SK-N-SH (cell line): ENCODE measurements at regions not wholly inside any gene's neighbourhood (a gene's known extent, or its start where the extent isn't known, plus 50 kb on each side); places are given as distances from the start of the nearest gene placed in this dataset.

ENCODE experiments used
- CTCF ChIA-PET: fragments of 300-600, 350-600 bp; formaldehyde crosslinking; extraction: SDS; loops from one replicate; lab custom pipeline; 2021; lab: Yijun Ruan, JAX
- POLR2A ChIA-PET: fragments of 350-600 bp; sonication (Branson Sonifier 250); formaldehyde crosslinking; extraction: SDS; loops from one replicate; lab custom pipeline; 2020; ENCODE audit warnings: antibody characterized with exemption, inconsistent platforms; lab: Yijun Ruan, JAX
- DNase-seq: peaks from one replicate; pipeline ENCODE4 v3.0.0; 2012
- H2AFZ ChIP-seq: fragments of 200-600 bp; sonication (generic); 2 replicates; pipeline ENCODE4 v1.8.1; 2016; ENCODE audit warnings: antibody characterized with exemption, mild to moderate bottlenecking, low read depth
- H3F3A ChIP-seq: fragments of 200-600 bp; sonication (generic); replicated peaks from 2 replicates; pipeline ENCODE3; 2016; ENCODE audit warnings: antibody characterized with exemption, mild to moderate bottlenecking; ENCODE audit not compliant: insufficient read depth
- H3K27ac ChIP-seq, 2 experiments: fragments of 200-500 bp in 1 of 2; fragments of 200-600 bp in 1 of 2; sonication (Bioruptor generic) in 1 of 2; sonication (generic), shearing (Covaris generic) in 1 of 2; 2 replicates each; pipeline versions ENCODE4 v1.5.1 to v1.6.1; 2014 to 2016; ENCODE audit warnings: low read depth in 2 of 2, inconsistent platforms in 1 of 2, low read length in 1 of 2, mild to moderate bottlenecking in 1 of 2, mixed read lengths in 1 of 2
- H3K27me3 ChIP-seq: fragments of 200-600 bp; sonication (generic), shearing (Covaris generic); 2 replicates; pipeline ENCODE4 v1.6.1; 2016; ENCODE audit warnings: mixed run types; ENCODE audit not compliant: insufficient read depth
- H3K36me3 ChIP-seq, 2 experiments: fragments of 200-500 bp in 1 of 2; fragments of 200-600 bp in 1 of 2; sonication (Bioruptor generic) in 1 of 2; sonication (generic) in 1 of 2; replicated peaks in 1 of 2; 2 replicates each; pipeline versions ENCODE3 to v1.5.1; 2014 to 2016; ENCODE audit warnings: low read length in 1 of 2, mild to moderate bottlenecking in 1 of 2; ENCODE audit not compliant: insufficient read depth in 2 of 2, control insufficient read depth in 1 of 2
- H3K4me1 ChIP-seq, 2 experiments: fragments of 200-500 bp in 1 of 2; fragments of 200-600 bp in 1 of 2; sonication (Bioruptor generic) in 1 of 2; sonication (generic), shearing (Covaris generic) in 1 of 2; 2 replicates each; pipeline versions ENCODE4 v1.5.1 to v1.6.1; 2014 to 2016; ENCODE audit warnings: low read depth in 1 of 2, low read length in 1 of 2, mixed run types in 1 of 2; ENCODE audit not compliant: insufficient read depth in 2 of 2, control insufficient read depth in 1 of 2
- H3K4me2 ChIP-seq: fragments of 200-600 bp; sonication (generic), shearing (Covaris generic); 2 replicates; pipeline ENCODE4 v1.6.1; 2017; ENCODE audit warnings: mixed run types
- H3K4me3 ChIP-seq, 2 experiments: fragments of 200-500 bp in 1 of 2; fragments of 200-600 bp in 1 of 2; sonication (Bioruptor generic) in 1 of 2; sonication (generic), shearing (Covaris generic) in 1 of 2; 2 replicates each; pipeline versions ENCODE4 v1.5.1 to v1.8.1; 2014 to 2016; ENCODE audit warnings: low read depth in 2 of 2, inconsistent platforms in 1 of 2, low read length in 1 of 2, mild to moderate bottlenecking in 1 of 2, mixed read lengths in 1 of 2, moderate library complexity in 1 of 2
- H3K79me2 ChIP-seq: fragments of 200-600 bp; sonication (generic); 2 replicates; pipeline ENCODE4 v1.8.1; 2017; ENCODE audit warnings: mild to moderate bottlenecking; ENCODE audit not compliant: insufficient read depth
- H3K9ac ChIP-seq: fragments of 200-600 bp; sonication (generic); 2 replicates; pipeline ENCODE4 v1.6.1; 2017; ENCODE audit warnings: mixed run types
- H3K9me2 ChIP-seq: fragments of 200-600 bp; sonication (generic); 2 replicates; pipeline ENCODE4 v1.6.1; 2017; ENCODE audit warnings: mixed run types
- H3K9me3 ChIP-seq: fragments of 200-600 bp; sonication (generic); 2 replicates; pipeline ENCODE4 v1.6.1; 2017; ENCODE audit warnings: mixed run types, mild to moderate bottlenecking, moderate library complexity
- H4K20me1 ChIP-seq: fragments of 200-600 bp; sonication (generic); 2 replicates; pipeline ENCODE4 v1.6.1; 2017; ENCODE audit warnings: mild to moderate bottlenecking, mixed run types; ENCODE audit not compliant: insufficient read depth
- ELF1 ChIP-seq: IDR thresholded peaks from 2 replicates; pipeline ENCODE4 v1.4.0; 2012
- EP300 ChIP-seq, 2 experiments: IDR thresholded peaks; 2 replicates each; pipeline versions ENCODE4 v1.4.0 to v1.6.1; 2012; ENCODE audit warnings: borderline replicate concordance in 1 of 2, low read depth in 1 of 2, low read length in 1 of 2
- FOSL2 ChIP-seq: IDR thresholded peaks from 2 replicates; pipeline ENCODE4 v1.4.0; 2012; ENCODE audit warnings: low read depth, mild to moderate bottlenecking, moderate library complexity, borderline replicate concordance
- FOXJ3 ChIP-seq: sonication (generic); formaldehyde crosslinking; IDR thresholded peaks from 2 replicates; pipeline ENCODE4 v1.5.1; 2020; ENCODE audit warnings: mild to moderate bottlenecking, missing genetic modification reagents
- GATA2 ChIP-seq: sonication (generic); formaldehyde crosslinking; IDR thresholded peaks from 2 replicates; pipeline ENCODE4 v1.5.0; 2020; ENCODE audit warnings: mild to moderate bottlenecking, missing genetic modification reagents
- MEF2A ChIP-seq: IDR thresholded peaks from 2 replicates; pipeline ENCODE4 v1.4.0; 2012; ENCODE audit warnings: low read depth, borderline replicate concordance
- NFIC ChIP-seq: IDR thresholded peaks from 2 replicates; pipeline ENCODE4 v1.4.0; 2012; ENCODE audit warnings: borderline replicate concordance
- POLR2AphosphoS5 ChIP-seq: IDR thresholded peaks from 2 replicates; pipeline ENCODE4 v1.6.1; 2012; ENCODE audit warnings: low read depth, low read length
- SIN3A ChIP-seq: IDR thresholded peaks from 2 replicates; pipeline ENCODE4 v1.6.1; 2012; ENCODE audit warnings: low read depth, mild to moderate bottlenecking, low read length, moderate library complexity, borderline replicate concordance
- SMC3 ChIP-seq: IDR thresholded peaks from 2 replicates; pipeline ENCODE4 v1.6.1; 2012; ENCODE audit warnings: low read depth, low read length, improper control_type of control experiment
- TAF1 ChIP-seq: IDR thresholded peaks from 2 replicates; pipeline ENCODE4 v1.6.1; 2012; ENCODE audit warnings: low read depth, mild to moderate bottlenecking, low read length, moderate library complexity, borderline replicate concordance
- TCF12 ChIP-seq: IDR thresholded peaks from 2 replicates; pipeline ENCODE4 v1.4.0; 2012
- USF1 ChIP-seq: IDR thresholded peaks from 2 replicates; pipeline ENCODE4 v1.4.0; 2012; ENCODE audit warnings: low read depth, borderline replicate concordance
- YY1 ChIP-seq: IDR thresholded peaks from 2 replicates; pipeline ENCODE4 v1.4.0; 2012; ENCODE audit warnings: low read depth, mild to moderate bottlenecking
- WGBS: methylation state at CpG from one replicate; pipeline ENCODE4 v1.1.6; 2017; ENCODE audit warnings: low lambda C conversion rate; 5-methylcytosine and 5-hydroxymethylcytosine counted together
- TF ChIP-seq, protein P1 (sequence below): fragments of 150-350 bp; IDR thresholded peaks from 2 replicates; pipeline ENCODE4 v1.6.1; 2016; ENCODE audit warnings: mild to moderate bottlenecking, low read depth, low read length
- TF ChIP-seq, protein P2 (sequence below): IDR thresholded peaks from 2 replicates; pipeline ENCODE4; 2012

DNA sequence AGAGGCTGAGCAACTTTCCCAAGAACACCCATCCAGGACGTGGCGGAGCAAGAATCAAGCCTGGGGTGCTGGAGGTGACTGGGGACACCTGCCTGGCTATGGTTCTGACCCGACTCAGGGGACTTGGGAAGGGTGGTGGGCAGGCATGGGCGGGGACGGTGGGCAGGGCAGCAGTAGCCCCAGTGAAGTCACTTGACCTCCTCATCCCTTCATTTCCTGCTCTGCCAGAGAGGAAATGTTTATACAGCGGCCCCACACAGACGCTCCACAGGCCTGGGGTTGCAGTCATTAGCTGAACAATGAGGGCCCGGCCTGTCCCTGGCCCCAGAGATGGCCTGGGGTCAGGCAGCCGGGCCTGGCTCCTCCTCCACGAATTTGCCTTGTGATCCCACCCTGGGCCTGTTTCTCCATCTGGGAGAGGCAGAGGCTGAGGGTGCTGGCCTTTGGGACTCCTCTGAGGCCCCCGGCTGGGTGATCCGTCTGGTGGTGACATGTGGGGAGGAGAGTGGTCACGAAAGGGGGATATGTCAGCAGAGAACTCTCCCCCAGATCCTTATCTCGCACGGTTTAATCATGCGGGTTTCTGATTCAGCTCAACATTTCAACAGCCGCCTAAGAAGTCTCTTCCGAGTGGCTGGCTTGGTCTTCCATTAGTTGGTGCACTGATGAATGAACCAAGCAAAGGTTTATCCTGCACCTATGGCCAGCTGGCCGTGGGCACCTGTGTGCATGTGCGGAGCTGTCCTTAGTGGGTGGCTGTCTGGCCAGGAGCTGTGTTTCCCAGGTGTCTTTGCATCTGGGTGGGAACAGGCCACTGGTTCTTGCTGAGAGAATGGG is 175.9 kb downstream of the IRF8 start:
- ChIA-PET POLR2A (no interaction called here), CTCF (interaction anchor here (11.8 kb wide), 1 partner anchor 444 kb away, joined by 178 read pairs; no protein-coding TSS in a partner anchor)
- Histone ChIP-seq H2AFZ (no peak overlapping the region), H3K79me2 (no peaks in the 10 kb centered on the region), H3K9me2 (no peaks in the 10 kb centered on the region), H3K27ac (no peak overlapping the region), H3K4me2 (no peak overlapping the region), H3F3A (no peaks in the 10 kb centered on the region), H4K20me1 (no peaks in the 10 kb centered on the region), H3K9me3 (no peaks in the 10 kb centered on the region), H3K36me3 (no peaks in the 10 kb centered on the region), H3K27me3 (peaks cover 63% of the 10 kb centered on the region), H3K4me1 (no peaks in the 10 kb centered on the region), H3K9ac (no peak overlapping the region), H3K4me3 (no peak overlapping the region)
- TF ChIP-seq SMC3: no peak
- no peak for TF ChIP-seq GATA2 (CRISPR knock-in tag)
- TF ChIP-seq EP300 (IDR thresholded peaks at IDR 0.05; ENCODE audit: borderline replicate concordance in 1 of 2, low read depth in 1 of 2, low read length in 1 of 2): no peak
- TF ChIP-seq FOXJ3 (CRISPR knock-in tag): no peak
- TF ChIP-seq, protein P1, sequence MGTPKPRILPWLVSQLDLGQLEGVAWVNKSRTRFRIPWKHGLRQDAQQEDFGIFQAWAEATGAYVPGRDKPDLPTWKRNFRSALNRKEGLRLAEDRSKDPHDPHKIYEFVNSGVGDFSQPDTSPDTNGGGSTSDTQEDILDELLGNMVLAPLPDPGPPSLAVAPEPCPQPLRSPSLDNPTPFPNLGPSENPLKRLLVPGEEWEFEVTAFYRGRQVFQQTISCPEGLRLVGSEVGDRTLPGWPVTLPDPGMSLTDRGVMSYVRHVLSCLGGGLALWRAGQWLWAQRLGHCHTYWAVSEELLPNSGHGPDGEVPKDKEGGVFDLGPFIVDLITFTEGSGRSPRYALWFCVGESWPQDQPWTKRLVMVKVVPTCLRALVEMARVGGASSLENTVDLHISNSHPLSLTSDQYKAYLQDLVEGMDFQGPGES: no peak
- no peak for TF ChIP-seq TAF1
- TF ChIP-seq FOSL2: no peak
- DNase-seq: no peak
- WGBS: 11% methylated on average over 16 of the region's 20 CpGs

DNA sequence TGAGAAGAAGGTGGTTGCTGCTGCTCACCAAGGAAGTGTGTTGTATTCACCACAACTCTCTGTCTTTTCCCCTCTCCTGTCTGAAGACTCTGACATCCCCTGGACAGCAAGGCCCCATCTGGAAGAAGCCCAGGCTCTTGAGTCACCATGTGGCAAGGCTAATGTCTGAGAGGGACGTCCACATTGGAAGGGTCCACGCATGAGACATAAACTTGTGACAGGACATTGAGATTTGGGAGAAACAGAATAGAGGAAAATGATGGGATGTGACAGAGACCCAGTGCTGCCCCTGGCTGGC is 176.5 kb downstream of the IRF8 start:
- H3F3A ChIP-seq: no peaks in the 10 kb centered on the region
- no peak for TF ChIP-seq TAF1
- H4K20me1 ChIP-seq: no peaks in the 10 kb centered on the region
- H3K27me3 ChIP-seq: peaks cover 63% of the 10 kb centered on the region
- H3K27ac ChIP-seq: no peak overlapping the region
- 4% methylated on average over 2 of the region's 2 CpGs for WGBS
- H2AFZ ChIP-seq: no peak overlapping the region
- no peak overlapping the region for H3K4me3 ChIP-seq
- ChIA-PET CTCF (interaction anchor here (0.6 to 11.8 kb wide), 2 partner anchors 230 to 444 kb away, joined by 3 to 178 read pairs; no protein-coding TSS in a partner anchor), POLR2A (no interaction called here)
- H3K9ac ChIP-seq: no peak overlapping the region
- no peaks in the 10 kb centered on the region for H3K9me2 ChIP-seq
- DNase-seq: no peak
- no peaks in the 10 kb centered on the region for H3K36me3 ChIP-seq
- H3K4me1 ChIP-seq: no peaks in the 10 kb centered on the region
- H3K79me2 ChIP-seq: no peaks in the 10 kb centered on the region
- H3K9me3 ChIP-seq: no peaks in the 10 kb centered on the region
- H3K4me2 ChIP-seq: no peak overlapping the region

DNA sequence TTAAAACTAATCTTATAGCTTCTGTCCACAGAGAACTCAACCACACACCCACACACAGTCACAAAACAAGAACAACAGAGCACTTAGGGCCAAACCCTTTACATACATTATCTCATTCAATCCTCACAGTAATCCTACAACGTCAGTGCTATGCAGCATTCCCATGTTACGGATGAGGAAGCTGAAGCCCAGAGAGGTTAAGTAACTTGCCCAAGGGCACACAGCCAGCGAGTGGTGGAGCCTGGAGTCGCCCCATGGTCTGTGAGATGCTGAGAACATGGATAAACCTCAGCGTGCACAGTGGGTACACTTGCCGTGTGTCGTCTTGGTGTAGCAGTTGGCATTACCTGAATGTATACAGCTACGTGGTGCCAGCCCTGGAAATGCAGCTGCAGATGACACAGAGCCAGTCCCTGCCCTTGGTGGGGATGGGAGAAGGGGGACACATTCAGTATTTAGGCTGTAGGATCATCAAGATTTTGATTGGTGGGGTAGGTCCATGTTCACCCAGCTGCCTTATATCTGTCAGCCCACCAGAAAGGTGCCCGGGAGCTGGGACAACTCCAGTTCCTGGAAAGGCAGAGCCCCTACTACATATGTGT is 177.0 kb downstream of the IRF8 start:
- no peaks in the 10 kb centered on the region for H3K9me3 ChIP-seq
- no peak overlapping the region for H3K9ac ChIP-seq
- no peaks in the 10 kb centered on the region for H4K20me1 ChIP-seq
- no peaks in the 10 kb centered on the region for H3K4me1 ChIP-seq
- no peaks in the 10 kb centered on the region for H3K79me2 ChIP-seq
- H3K4me2 ChIP-seq: no peak overlapping the region
- H3K4me3 ChIP-seq: no peak overlapping the region
- H3F3A ChIP-seq: no peaks in the 10 kb centered on the region
- H3K27ac ChIP-seq: no peak overlapping the region
- DNase-seq: no peak
- CTCF ChIA-PET: interaction anchor here (0.6 to 11.8 kb wide), 2 partner anchors 231 to 443 kb away, joined by 3 to 178 read pairs; no protein-coding TSS in a partner anchor
- 19% methylated on average over 7 of the region's 9 CpGs for WGBS
- H3K36me3 ChIP-seq: no peaks in the 10 kb centered on the region
- peaks cover 63% of the 10 kb centered on the region for H3K27me3 ChIP-seq
- H2AFZ ChIP-seq: no peak overlapping the region
- no peaks in the 10 kb centered on the region for H3K9me2 ChIP-seq
- POLR2A ChIA-PET: no interaction called here
- TF ChIP-seq FOXJ3 (CRISPR knock-in tag): no peak
- TF ChIP-seq SMC3: no peak
- no peak for TF ChIP-seq MEF2A
- TF ChIP-seq USF1: no peak
- no peak for TF ChIP-seq TAF1
- no peak for TF ChIP-seq FOSL2
- TF ChIP-seq SIN3A: no peak
- no peak for TF ChIP-seq ELF1
- TF ChIP-seq POLR2AphosphoS5: no peak
- TF ChIP-seq YY1: no peak
- TF ChIP-seq, protein P2, sequence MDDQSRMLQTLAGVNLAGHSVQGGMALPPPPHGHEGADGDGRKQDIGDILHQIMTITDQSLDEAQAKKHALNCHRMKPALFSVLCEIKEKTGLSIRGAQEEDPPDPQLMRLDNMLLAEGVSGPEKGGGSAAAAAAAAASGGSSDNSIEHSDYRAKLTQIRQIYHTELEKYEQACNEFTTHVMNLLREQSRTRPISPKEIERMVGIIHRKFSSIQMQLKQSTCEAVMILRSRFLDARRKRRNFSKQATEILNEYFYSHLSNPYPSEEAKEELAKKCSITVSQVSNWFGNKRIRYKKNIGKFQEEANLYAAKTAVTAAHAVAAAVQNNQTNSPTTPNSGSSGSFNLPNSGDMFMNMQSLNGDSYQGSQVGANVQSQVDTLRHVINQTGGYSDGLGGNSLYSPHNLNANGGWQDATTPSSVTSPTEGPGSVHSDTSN: no peak
- TF ChIP-seq TCF12: no peak
- no peak for TF ChIP-seq NFIC
- TF ChIP-seq, protein P1: no peak
